Erythroblast (primary cell): ENCODE measurements at regions not wholly inside any gene's neighbourhood (a gene's known extent, or its start where the extent isn't known, plus 50 kb on each side); places are given as distances from the start of the nearest gene placed in this dataset.

Source experiments
- GATA1 ChIP-seq: IDR thresholded peaks from 2 replicates; pipeline ENCODE4 v1.6.1; 2011; ENCODE audit warnings: low read depth, mild to moderate bottlenecking, control low read depth, low read length, moderate library complexity
- POLR2A ChIP-seq: IDR thresholded peaks from 2 replicates; pipeline ENCODE4 v1.6.1; 2011; ENCODE audit warnings: mild to moderate bottlenecking, low read length

DNA sequence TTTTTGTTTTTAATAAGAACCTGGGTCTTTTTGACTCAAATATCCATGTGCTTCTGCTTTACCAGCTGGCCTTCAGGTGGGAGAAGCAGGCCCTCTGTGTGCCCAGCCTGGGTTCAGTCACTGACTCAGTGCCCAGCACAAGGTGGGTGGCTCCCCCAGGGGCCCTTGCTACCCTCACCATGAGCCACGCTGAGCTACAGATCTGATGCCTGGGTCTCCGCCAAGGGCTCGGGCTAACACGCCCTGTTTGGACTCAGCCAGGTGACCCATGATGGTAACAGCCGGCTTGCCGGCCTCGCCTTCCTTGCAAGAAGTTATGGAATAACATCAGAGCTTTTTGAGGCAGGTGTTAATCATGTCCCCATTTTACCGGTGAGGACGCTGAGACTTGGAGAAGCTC lies 109.5 kb upstream of the NLRP1 start:
- TF ChIP-seq POLR2A (no peak), GATA1 (no peak)
